ENCODE measurements at regions not wholly inside any gene's neighbourhood (a gene's known extent, or its start where the extent isn't known, plus 50 kb on each side); places are given as distances from the start of the nearest gene placed in this dataset.

DNA sequence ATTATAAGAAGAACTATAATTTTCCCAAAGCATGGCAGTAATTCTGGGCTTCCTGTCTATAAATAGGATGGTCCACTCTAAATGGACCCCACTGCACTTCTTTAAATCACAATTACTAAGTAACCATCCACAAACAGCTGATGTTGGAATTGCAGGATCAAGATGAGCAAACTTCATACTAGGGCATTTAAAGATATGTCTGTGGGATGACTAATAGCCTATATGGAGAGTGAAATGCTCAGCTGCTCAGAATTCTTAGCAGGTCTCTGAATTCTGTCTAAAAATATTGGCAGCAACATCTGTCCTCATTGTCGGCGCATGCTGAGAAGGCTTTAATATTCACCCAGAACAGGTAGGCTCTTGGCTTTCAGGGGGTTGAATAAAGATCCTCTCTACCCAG lies 140.4 kb downstream of the SATB1 start:
- no peaks in the 10 kb centered on the region for H3F3A ChIP-seq (ENCODE audit: insufficient read depth)
- H3K4me3 ChIP-seq (ENCODE audit: insufficient read depth, low read length, poor library complexity, severe bottlenecking): no peak overlapping the region
- H3K4me2 ChIP-seq (ENCODE audit: low read depth, low read length, poor library complexity, severe bottlenecking): no peak overlapping the region
- H3K9ac ChIP-seq (ENCODE audit: low read length): no peak overlapping the region
- H3K79me2 ChIP-seq (ENCODE audit: insufficient read depth, low read length): no peaks in the 10 kb centered on the region
- H2AFZ ChIP-seq (ENCODE audit: low read depth, low read length, severe bottlenecking): no peak overlapping the region
- H3K9me3 ChIP-seq (ENCODE audit: insufficient read depth, low read length): no peaks in the 10 kb centered on the region
- TF ChIP-seq EZH2phosphoT487 (conservative IDR thresholded peaks at IDR 0.05; ENCODE audit: low read length): no peak
- TF ChIP-seq, protein P1, sequence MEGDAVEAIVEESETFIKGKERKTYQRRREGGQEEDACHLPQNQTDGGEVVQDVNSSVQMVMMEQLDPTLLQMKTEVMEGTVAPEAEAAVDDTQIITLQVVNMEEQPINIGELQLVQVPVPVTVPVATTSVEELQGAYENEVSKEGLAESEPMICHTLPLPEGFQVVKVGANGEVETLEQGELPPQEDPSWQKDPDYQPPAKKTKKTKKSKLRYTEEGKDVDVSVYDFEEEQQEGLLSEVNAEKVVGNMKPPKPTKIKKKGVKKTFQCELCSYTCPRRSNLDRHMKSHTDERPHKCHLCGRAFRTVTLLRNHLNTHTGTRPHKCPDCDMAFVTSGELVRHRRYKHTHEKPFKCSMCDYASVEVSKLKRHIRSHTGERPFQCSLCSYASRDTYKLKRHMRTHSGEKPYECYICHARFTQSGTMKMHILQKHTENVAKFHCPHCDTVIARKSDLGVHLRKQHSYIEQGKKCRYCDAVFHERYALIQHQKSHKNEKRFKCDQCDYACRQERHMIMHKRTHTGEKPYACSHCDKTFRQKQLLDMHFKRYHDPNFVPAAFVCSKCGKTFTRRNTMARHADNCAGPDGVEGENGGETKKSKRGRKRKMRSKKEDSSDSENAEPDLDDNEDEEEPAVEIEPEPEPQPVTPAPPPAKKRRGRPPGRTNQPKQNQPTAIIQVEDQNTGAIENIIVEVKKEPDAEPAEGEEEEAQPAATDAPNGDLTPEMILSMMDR (IDR thresholded peaks at IDR 0.05; ENCODE audit: insufficient read depth, low read length, poor library complexity, severe bottlenecking): no peak
- H4K20me1 ChIP-seq (ENCODE audit: low read depth, low read length): no peaks in the 10 kb centered on the region
- H3K27me3 ChIP-seq (ENCODE audit: low read length): 0 out of 2 replicates have a peak, but pooled peaks cover under 1% of the 10 kb centered on the region
- no peaks in the 10 kb centered on the region for H3K9me2 ChIP-seq (replicated peaks; ENCODE audit: insufficient read depth, low read length)
- H3K36me3 ChIP-seq (ENCODE audit: low read length): no peaks in the 10 kb centered on the region
- no peak overlapping the region for H3K27ac ChIP-seq (ENCODE audit: low read depth, low read length)

DNA sequence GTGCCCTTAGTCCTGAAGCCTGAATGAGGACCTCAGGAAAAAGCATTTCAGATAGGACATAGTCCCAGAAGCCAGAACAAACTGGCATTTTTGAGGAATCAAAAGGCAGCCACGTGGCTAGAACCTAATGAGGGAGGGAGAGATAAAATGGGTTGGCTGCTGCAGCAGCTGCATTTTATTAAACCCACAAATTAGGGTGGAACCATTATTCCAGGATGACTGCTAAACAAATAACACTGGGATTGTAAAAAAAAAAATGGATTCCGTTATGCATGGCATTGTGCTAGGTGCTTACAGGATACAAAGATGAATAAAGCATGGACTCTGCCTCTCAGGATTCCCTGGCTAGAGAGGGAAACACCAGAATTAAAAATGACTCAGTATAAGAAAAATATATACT lies 141.5 kb downstream of the SATB1 start:
- Histone ChIP-seq H3K4me3 (ENCODE audit: insufficient read depth, low read length, poor library complexity, severe bottlenecking) (no peak overlapping the region), H3K9ac (ENCODE audit: low read length) (no peak overlapping the region), H3K4me2 (ENCODE audit: low read depth, low read length, poor library complexity, severe bottlenecking) (no peak overlapping the region), H3K9me2 (replicated peaks; ENCODE audit: insufficient read depth, low read length) (no peaks in the 10 kb centered on the region), H4K20me1 (ENCODE audit: low read depth, low read length) (no peaks in the 10 kb centered on the region), H3K27me3 (ENCODE audit: low read length) (no peaks in the 10 kb centered on the region), H3F3A (ENCODE audit: insufficient read depth) (no peaks in the 10 kb centered on the region), H3K79me2 (ENCODE audit: insufficient read depth, low read length) (no peaks in the 10 kb centered on the region), H3K36me3 (ENCODE audit: low read length) (no peaks in the 10 kb centered on the region), H3K9me3 (ENCODE audit: insufficient read depth, low read length) (no peaks in the 10 kb centered on the region), H3K27ac (ENCODE audit: low read depth, low read length) (no peak overlapping the region), H2AFZ (ENCODE audit: low read depth, low read length, severe bottlenecking) (no peak overlapping the region)
- TF ChIP-seq, protein P1 (IDR thresholded peaks at IDR 0.05; ENCODE audit: insufficient read depth, low read length, poor library complexity, severe bottlenecking): no peak
- no peak for TF ChIP-seq EZH2phosphoT487 (conservative IDR thresholded peaks at IDR 0.05; ENCODE audit: low read length)

DNA sequence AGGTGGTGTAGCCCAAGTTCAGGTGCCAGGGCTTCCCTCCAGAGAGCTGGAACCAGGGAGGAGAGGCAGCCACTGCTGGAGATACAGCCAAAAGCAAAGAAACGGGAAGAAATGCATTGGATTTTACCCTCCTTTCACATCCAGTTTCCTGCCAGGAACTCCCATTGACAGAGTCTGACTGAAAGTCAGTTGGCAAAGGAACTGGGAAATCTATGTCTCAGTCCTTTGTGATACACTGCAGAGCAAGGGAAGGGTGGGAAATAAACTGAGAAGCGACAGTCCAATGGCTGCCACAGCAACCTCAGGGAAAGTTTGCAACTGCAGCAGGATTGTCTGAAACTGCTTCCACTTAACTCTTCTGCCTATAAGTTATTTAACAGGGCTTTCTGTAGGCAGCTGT lies 142.6 kb downstream of the SATB1 start:
- Histone ChIP-seq H3K9me2 (replicated peaks; ENCODE audit: insufficient read depth, low read length) (no peaks in the 10 kb centered on the region), H2AFZ (ENCODE audit: low read depth, low read length, severe bottlenecking) (no peak overlapping the region), H4K20me1 (ENCODE audit: low read depth, low read length) (no peaks in the 10 kb centered on the region), H3K9me3 (ENCODE audit: insufficient read depth, low read length) (no peaks in the 10 kb centered on the region), H3K4me2 (ENCODE audit: low read depth, low read length, poor library complexity, severe bottlenecking) (no peak overlapping the region), H3K9ac (ENCODE audit: low read length) (no peak overlapping the region), H3K27me3 (ENCODE audit: low read length) (no peaks in the 10 kb centered on the region), H3K27ac (ENCODE audit: low read depth, low read length) (no peak overlapping the region), H3K36me3 (ENCODE audit: low read length) (no peaks in the 10 kb centered on the region), H3F3A (ENCODE audit: insufficient read depth) (no peaks in the 10 kb centered on the region), H3K4me3 (ENCODE audit: insufficient read depth, low read length, poor library complexity, severe bottlenecking) (no peak overlapping the region), H3K79me2 (ENCODE audit: insufficient read depth, low read length) (no peaks in the 10 kb centered on the region)
- TF ChIP-seq, protein P1 (IDR thresholded peaks at IDR 0.05; ENCODE audit: insufficient read depth, low read length, poor library complexity, severe bottlenecking): no peak
- TF ChIP-seq EZH2phosphoT487 (conservative IDR thresholded peaks at IDR 0.05; ENCODE audit: low read length): no peak

All from SU-DHL-6 (cell line).